Fibroblast of lung (primary cell): ENCODE measurements at regions not wholly inside any gene's neighbourhood (a gene's known extent, or its start where the extent isn't known, plus 50 kb on each side); places are given as distances from the start of the nearest gene placed in this dataset.
"Not testable (repeated sequence)": the region's sequence is repeated elsewhere in the genome, so short reads cannot be mapped to it uniquely, and the experiment has no call there.

Experiments used
- DNase-seq, 2 donors: peaks; one replicate each; pipeline versions ENCODE4 v3.0.0 to v3.0.0-alpha.2; 2010; ENCODE audit warnings: low read depth in 2 of 2
- H2AFZ ChIP-seq: 2 replicates; pipeline ENCODE4 v1.5.1; 2012; ENCODE audit warnings: low read length, control low read depth, inconsistent platforms
- H3K27ac ChIP-seq: 2 replicates; pipeline ENCODE4 v1.5.1; 2011; ENCODE audit warnings: low read length, control low read depth; ENCODE audit not compliant: insufficient read depth
- H3K27me3 ChIP-seq: 2 replicates; pipeline ENCODE4 v1.5.1; 2011; ENCODE audit warnings: mild to moderate bottlenecking, low read length; ENCODE audit not compliant: control insufficient read depth, insufficient read depth
- H3K36me3 ChIP-seq: 2 replicates; pipeline ENCODE4 v1.5.1; 2011; ENCODE audit warnings: low read length; ENCODE audit not compliant: control insufficient read depth, insufficient read depth
- H3K4me1 ChIP-seq: 2 replicates; pipeline ENCODE4 v1.5.1; 2011; ENCODE audit warnings: low read length; ENCODE audit not compliant: control insufficient read depth, insufficient read depth; ENCODE audit errors: extremely low read depth
- H3K4me2 ChIP-seq: 2 replicates; pipeline ENCODE4 v1.5.1; 2011; ENCODE audit warnings: low read length, control low read depth; ENCODE audit not compliant: insufficient read depth; ENCODE audit errors: extremely low read depth
- H3K4me3 ChIP-seq, 4 experiments: fragments of 200-600 bp in 1 of 4; sonication (generic) in 1 of 4; replicated peaks in 1 of 4; 2 replicates each; pipeline ENCODE4 v1.5.1; 2011 to 2016; ENCODE audit warnings: low read length in 4 of 4, low read depth in 3 of 4, mild to moderate bottlenecking in 3 of 4, control low read depth in 2 of 4, inconsistent platforms in 1 of 4, mixed read lengths in 1 of 4; ENCODE audit not compliant: insufficient read depth in 1 of 4; ENCODE audit errors: control extremely low read depth in 1 of 4
- H3K79me2 ChIP-seq: 2 replicates; pipeline ENCODE4 v1.5.1; 2012; ENCODE audit warnings: mild to moderate bottlenecking, low read length, inconsistent platforms; ENCODE audit not compliant: control insufficient read depth, insufficient read depth
- H3K9ac ChIP-seq: 2 replicates; pipeline ENCODE4 v1.5.1; 2011; ENCODE audit warnings: mild to moderate bottlenecking, low read length, control low read depth; ENCODE audit not compliant: insufficient read depth
- H3K9me3 ChIP-seq: 2 replicates; pipeline ENCODE4 v1.5.1; 2012; ENCODE audit warnings: low read depth, low read length; ENCODE audit not compliant: control insufficient read depth, insufficient read depth
- H4K20me1 ChIP-seq: 2 replicates; pipeline ENCODE4 v1.5.1; 2011; ENCODE audit warnings: low read length; ENCODE audit not compliant: control insufficient read depth, insufficient read depth; ENCODE audit errors: extremely low read depth
- CTCF ChIP-seq, 2 donors: IDR thresholded peaks in 1 of 2; conservative IDR thresholded peaks in 1 of 2; 1 replicate in 1 of 2; 2 replicates in 1 of 2; pipeline ENCODE4 v1.5.1; 2011 to 2012; ENCODE audit warnings: low read length in 2 of 2, control low read depth in 1 of 2, inconsistent platforms in 1 of 2, low read depth in 1 of 2, mild to moderate bottlenecking in 1 of 2
- EZH2 ChIP-seq: IDR thresholded peaks from 2 replicates; pipeline ENCODE4 v1.5.1; 2012; ENCODE audit warnings: low read length, control low read depth, mild to moderate bottlenecking; ENCODE audit errors: missing control alignments

GRCh38 chr14:78010688-78011087 is 159.5 kb upstream of the NRXN3 start:
- H3K79me2 ChIP-seq: no peaks in the 10 kb centered on the region
- H4K20me1 ChIP-seq: no peaks in the 10 kb centered on the region
- H2AFZ ChIP-seq: no peak overlapping the region
- TF ChIP-seq CTCF (conservative IDR thresholded peaks at IDR 0.05 in 1 of 2, IDR thresholded peaks at IDR 0.05 in 1 of 2; ENCODE audit: low read depth in 1 of 2, low read length in 2 of 2) (no peak), EZH2 (no peak)
- no peak overlapping the region for H3K9ac ChIP-seq
- H3K4me3 ChIP-seq: no peak overlapping the region
- no peaks in the 10 kb centered on the region for H3K4me1 ChIP-seq
- H3K9me3 ChIP-seq: no peaks in the 10 kb centered on the region
- no peaks in the 10 kb centered on the region for H3K36me3 ChIP-seq
- no peak overlapping the region for H3K4me2 ChIP-seq
- H3K27ac ChIP-seq: no peak overlapping the region
- no peaks in the 10 kb centered on the region for H3K27me3 ChIP-seq
- peak in 1 of 2 donors; percentile 86 for DNase-seq

- H3K4me2 ChIP-seq, H3K27ac ChIP-seq, H3K36me3 ChIP-seq, H3K79me2 ChIP-seq, H3K4me3 ChIP-seq, H3K9ac ChIP-seq, H3K4me1 ChIP-seq, H2AFZ ChIP-seq, DNase-seq, H4K20me1 ChIP-seq, H3K27me3 ChIP-seq, H3K9me3 ChIP-seq: not testable (repeated sequence)
Observed at GRCh38 chr14:78013911-78014310, 156.3 kb upstream of the NRXN3 start.

- no peak overlapping the region for H3K4me2 ChIP-seq
- H3K27ac ChIP-seq: no peak overlapping the region
- H3K9ac ChIP-seq: no peak overlapping the region
- H3K4me3 ChIP-seq: no peak overlapping the region
- TF ChIP-seq CTCF (conservative IDR thresholded peaks at IDR 0.05 in 1 of 2, IDR thresholded peaks at IDR 0.05 in 1 of 2; ENCODE audit: low read depth in 1 of 2, low read length in 2 of 2): no peak
- TF ChIP-seq EZH2: no peak
- H2AFZ ChIP-seq: no peak overlapping the region
- H3K27me3 ChIP-seq: no peaks in the 10 kb centered on the region
- no peaks in the 10 kb centered on the region for H3K79me2 ChIP-seq
- H4K20me1 ChIP-seq: no peaks in the 10 kb centered on the region
- H3K36me3 ChIP-seq: no peaks in the 10 kb centered on the region
- no peaks in the 10 kb centered on the region for H3K4me1 ChIP-seq
- DNase-seq: peak in 1 of 2 donors; percentile 45
- H3K9me3 ChIP-seq: no peaks in the 10 kb centered on the region
Observed at GRCh38 chr14:78016532-78016931, 153.6 kb upstream of the NRXN3 start.
